Keratinocyte (primary cell): ENCODE measurements at regions not wholly inside any gene's neighbourhood (a gene's known extent, or its start where the extent isn't known, plus 50 kb on each side); places are given as distances from the start of the nearest gene placed in this dataset.

Source experiments
- EZH2 ChIP-seq: IDR thresholded peaks from one replicate; pipeline ENCODE4 v1.6.1; 2012; ENCODE audit warnings: inconsistent platforms, mild to moderate bottlenecking, low read length, moderate library complexity
- TF ChIP-seq, protein P1 (sequence below), 3 experiments: IDR thresholded peaks in 1 of 3; conservative IDR thresholded peaks in 1 of 3; optimal IDR thresholded peaks in 1 of 3; 2 replicates in 2 of 3; 3 replicates in 1 of 3; pipeline versions ENCODE3 to v1.5.1; 2011; ENCODE audit warnings: low read length in 3 of 3, mild to moderate bottlenecking in 3 of 3, moderate library complexity in 2 of 3, control low read depth in 1 of 3, inconsistent platforms in 1 of 3; ENCODE audit not compliant: insufficient read depth in 2 of 3; ENCODE audit errors: extremely low read depth in 1 of 3

DNA sequence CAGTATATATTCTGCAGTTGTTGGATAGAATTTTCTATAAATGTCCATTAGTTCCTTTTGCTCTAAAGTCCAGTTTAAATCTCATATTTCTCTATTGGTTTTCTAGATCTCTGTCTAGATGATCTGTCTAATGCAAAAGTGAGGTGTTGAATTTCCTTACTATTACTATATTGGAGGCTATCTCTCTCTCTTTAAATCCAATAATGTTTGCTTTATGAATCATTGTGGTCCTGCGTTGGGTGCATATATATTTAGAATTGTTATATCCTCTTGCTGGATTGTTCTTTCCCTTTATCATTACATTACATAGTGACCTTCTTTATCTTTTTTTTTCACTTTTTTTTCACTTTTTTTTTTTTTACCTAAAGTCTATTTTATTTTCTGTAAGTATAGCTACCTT is 208.5 kb upstream of the ASCC3 start:
- TF ChIP-seq, protein P1, sequence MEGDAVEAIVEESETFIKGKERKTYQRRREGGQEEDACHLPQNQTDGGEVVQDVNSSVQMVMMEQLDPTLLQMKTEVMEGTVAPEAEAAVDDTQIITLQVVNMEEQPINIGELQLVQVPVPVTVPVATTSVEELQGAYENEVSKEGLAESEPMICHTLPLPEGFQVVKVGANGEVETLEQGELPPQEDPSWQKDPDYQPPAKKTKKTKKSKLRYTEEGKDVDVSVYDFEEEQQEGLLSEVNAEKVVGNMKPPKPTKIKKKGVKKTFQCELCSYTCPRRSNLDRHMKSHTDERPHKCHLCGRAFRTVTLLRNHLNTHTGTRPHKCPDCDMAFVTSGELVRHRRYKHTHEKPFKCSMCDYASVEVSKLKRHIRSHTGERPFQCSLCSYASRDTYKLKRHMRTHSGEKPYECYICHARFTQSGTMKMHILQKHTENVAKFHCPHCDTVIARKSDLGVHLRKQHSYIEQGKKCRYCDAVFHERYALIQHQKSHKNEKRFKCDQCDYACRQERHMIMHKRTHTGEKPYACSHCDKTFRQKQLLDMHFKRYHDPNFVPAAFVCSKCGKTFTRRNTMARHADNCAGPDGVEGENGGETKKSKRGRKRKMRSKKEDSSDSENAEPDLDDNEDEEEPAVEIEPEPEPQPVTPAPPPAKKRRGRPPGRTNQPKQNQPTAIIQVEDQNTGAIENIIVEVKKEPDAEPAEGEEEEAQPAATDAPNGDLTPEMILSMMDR (optimal IDR thresholded peaks at IDR 0.05 in 1 of 3, IDR thresholded peaks at IDR 0.05 in 1 of 3, conservative IDR thresholded peaks at IDR 0.05 in 1 of 3; ENCODE audit: extremely low read depth in 1 of 3, insufficient read depth in 2 of 3, low read length in 3 of 3), result no peak
- TF ChIP-seq EZH2, result no peak
